ENCODE measurements at regions not wholly inside any gene's neighbourhood (a gene's known extent, or its start where the extent isn't known, plus 50 kb on each side); places are given as distances from the start of the nearest gene placed in this dataset.

DNA sequence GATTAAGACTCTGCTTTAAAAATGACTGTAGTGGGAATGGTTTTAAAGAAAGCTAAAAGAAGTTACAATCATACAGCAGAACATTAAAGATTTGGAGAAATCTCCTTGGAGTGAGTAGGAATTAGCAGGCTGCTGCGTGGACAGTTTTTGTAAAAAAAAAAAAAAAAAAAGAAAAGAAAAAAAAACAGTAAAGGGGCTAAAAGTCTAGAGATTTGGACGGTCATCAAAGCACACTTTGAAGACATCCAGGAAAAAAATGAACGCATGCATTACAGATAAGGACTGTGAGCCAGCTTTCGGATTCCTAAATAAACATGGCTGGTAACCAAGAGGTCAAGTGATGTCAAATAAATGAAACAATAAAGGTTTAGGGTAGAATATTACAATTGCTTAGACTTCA is 1700.6 kb downstream of the PCDH9 start:
- Histone ChIP-seq H2AFZ (ENCODE audit: low read depth, low read length, poor library complexity, severe bottlenecking) (no peak overlapping the region), H3K9me3 (ENCODE audit: control insufficient read depth in 1 of 2, insufficient read depth in 1 of 2, low read depth in 1 of 2, low read length in 2 of 2) (no peaks in the 10 kb centered on the region), H3K9me2 (ENCODE audit: insufficient read depth) (no peaks in the 10 kb centered on the region), H4K20me1 (ENCODE audit: insufficient read depth) (no peaks in the 10 kb centered on the region), H3K27me3 (ENCODE audit: insufficient read depth, low read length) (no peaks in the 10 kb centered on the region), H3K27ac (ENCODE audit: low read depth, low read length) (no peak overlapping the region), H3K4me3 (replicated peaks in 1 of 2; ENCODE audit: low read depth in 1 of 2, low read length in 2 of 2) (no peak overlapping the region), H3K79me2 (ENCODE audit: insufficient read depth, low read length) (no peaks in the 10 kb centered on the region), H3K36me3 (ENCODE audit: control insufficient read depth in 1 of 2, insufficient read depth in 2 of 2, low read length in 2 of 2) (no peaks in the 10 kb centered on the region), H3K4me2 (ENCODE audit: low read length) (no peak overlapping the region), H3K9ac (ENCODE audit: low read length) (no peak overlapping the region), H3K4me1 (ENCODE audit: control insufficient read depth in 1 of 2, insufficient read depth in 2 of 2, low read length in 2 of 2) (no peaks in the 10 kb centered on the region)
- ChIA-PET CTCF (no interaction called here), POLR2A (no interaction called here), RAD21 (ENCODE audit: low non-redundant PET in 1 of 2, low total read pairs in 2 of 2, uncharacterized antibody in 2 of 2, unreplicated experiment in 2 of 2) (no interaction called here)
- DNase-seq (ENCODE audit: low read depth, low spot score) (no peak), ATAC-seq (no peak)
- no TSS peak for BruUV-seq (replicated peaks)
- intact Hi-C loops (cut with micrococcal nuclease): no loop called here
- TF ChIP-seq ELF1 (IDR thresholded peaks at IDR 0.05; ENCODE audit: borderline replicate concordance, low read depth) (no peak), YY1 (IDR thresholded peaks at IDR 0.05; ENCODE audit: extremely low read depth, insufficient replicate concordance, low read depth, low read length) (no peak), SRF (IDR thresholded peaks at IDR 0.05; ENCODE audit: low read depth) (no peak), RAD21 (IDR thresholded peaks at IDR 0.05; ENCODE audit: low read depth) (no peak), EZH2 (IDR thresholded peaks at IDR 0.05) (no peak), EGR1 (IDR thresholded peaks at IDR 0.05; ENCODE audit: low read depth) (no peak)
- TF ChIP-seq, protein P1, sequence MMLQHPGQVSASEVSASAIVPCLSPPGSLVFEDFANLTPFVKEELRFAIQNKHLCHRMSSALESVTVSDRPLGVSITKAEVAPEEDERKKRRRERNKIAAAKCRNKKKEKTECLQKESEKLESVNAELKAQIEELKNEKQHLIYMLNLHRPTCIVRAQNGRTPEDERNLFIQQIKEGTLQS (IDR thresholded peaks at IDR 0.05): no peak
- TF ChIP-seq, protein P2, sequence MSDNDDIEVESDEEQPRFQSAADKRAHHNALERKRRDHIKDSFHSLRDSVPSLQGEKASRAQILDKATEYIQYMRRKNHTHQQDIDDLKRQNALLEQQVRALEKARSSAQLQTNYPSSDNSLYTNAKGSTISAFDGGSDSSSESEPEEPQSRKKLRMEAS (IDR thresholded peaks at IDR 0.05): no peak

DNA sequence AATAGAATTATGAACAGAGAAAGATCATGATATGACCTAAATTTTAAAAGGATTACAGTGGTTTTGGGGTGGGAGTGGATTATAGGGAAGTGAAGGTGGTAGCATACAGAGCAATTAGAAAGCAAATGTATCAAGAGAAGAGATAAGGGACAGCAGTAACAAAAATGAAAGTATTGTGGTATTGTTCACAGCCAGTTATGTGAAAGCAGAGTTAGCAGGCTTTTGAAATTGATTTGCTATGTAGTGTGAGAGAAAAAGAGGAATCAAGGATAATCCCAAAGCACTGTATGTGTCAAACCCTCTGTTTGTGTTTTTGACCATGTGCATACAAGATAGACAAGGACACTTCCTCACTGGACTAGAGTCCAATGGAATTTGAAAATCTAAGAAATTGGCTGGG is 1721.4 kb downstream of the PCDH9 start:
- Histone ChIP-seq H4K20me1 (ENCODE audit: insufficient read depth) (no peaks in the 10 kb centered on the region), H3K9me3 (ENCODE audit: control insufficient read depth in 1 of 2, insufficient read depth in 1 of 2, low read depth in 1 of 2, low read length in 2 of 2) (no peaks in the 10 kb centered on the region), H3K9me2 (ENCODE audit: insufficient read depth) (no peaks in the 10 kb centered on the region), H3K36me3 (ENCODE audit: control insufficient read depth in 1 of 2, insufficient read depth in 2 of 2, low read length in 2 of 2) (no peaks in the 10 kb centered on the region), H3K4me3 (replicated peaks in 1 of 2; ENCODE audit: low read depth in 1 of 2, low read length in 2 of 2) (no peak overlapping the region), H3K4me2 (ENCODE audit: low read length) (no peak overlapping the region), H3K79me2 (ENCODE audit: insufficient read depth, low read length) (no peaks in the 10 kb centered on the region), H2AFZ (ENCODE audit: low read depth, low read length, poor library complexity, severe bottlenecking) (no peak overlapping the region), H3K27me3 (ENCODE audit: insufficient read depth, low read length) (no peaks in the 10 kb centered on the region), H3K9ac (ENCODE audit: low read length) (no peak overlapping the region), H3K4me1 (ENCODE audit: control insufficient read depth in 1 of 2, insufficient read depth in 2 of 2, low read length in 2 of 2) (no peaks in the 10 kb centered on the region), H3K27ac (ENCODE audit: low read depth, low read length) (no peak overlapping the region)
- RAD21 ChIA-PET (ENCODE audit: low non-redundant PET in 1 of 2, low total read pairs in 2 of 2, uncharacterized antibody in 2 of 2, unreplicated experiment in 2 of 2): no interaction called here
- CTCF ChIA-PET: no interaction called here
- intact Hi-C loops (cut with micrococcal nuclease): no loop called here
- POLR2A ChIA-PET: no interaction called here
- ATAC-seq (no peak), DNase-seq (ENCODE audit: low read depth, low spot score) (no peak)
- TF ChIP-seq, protein P3, sequence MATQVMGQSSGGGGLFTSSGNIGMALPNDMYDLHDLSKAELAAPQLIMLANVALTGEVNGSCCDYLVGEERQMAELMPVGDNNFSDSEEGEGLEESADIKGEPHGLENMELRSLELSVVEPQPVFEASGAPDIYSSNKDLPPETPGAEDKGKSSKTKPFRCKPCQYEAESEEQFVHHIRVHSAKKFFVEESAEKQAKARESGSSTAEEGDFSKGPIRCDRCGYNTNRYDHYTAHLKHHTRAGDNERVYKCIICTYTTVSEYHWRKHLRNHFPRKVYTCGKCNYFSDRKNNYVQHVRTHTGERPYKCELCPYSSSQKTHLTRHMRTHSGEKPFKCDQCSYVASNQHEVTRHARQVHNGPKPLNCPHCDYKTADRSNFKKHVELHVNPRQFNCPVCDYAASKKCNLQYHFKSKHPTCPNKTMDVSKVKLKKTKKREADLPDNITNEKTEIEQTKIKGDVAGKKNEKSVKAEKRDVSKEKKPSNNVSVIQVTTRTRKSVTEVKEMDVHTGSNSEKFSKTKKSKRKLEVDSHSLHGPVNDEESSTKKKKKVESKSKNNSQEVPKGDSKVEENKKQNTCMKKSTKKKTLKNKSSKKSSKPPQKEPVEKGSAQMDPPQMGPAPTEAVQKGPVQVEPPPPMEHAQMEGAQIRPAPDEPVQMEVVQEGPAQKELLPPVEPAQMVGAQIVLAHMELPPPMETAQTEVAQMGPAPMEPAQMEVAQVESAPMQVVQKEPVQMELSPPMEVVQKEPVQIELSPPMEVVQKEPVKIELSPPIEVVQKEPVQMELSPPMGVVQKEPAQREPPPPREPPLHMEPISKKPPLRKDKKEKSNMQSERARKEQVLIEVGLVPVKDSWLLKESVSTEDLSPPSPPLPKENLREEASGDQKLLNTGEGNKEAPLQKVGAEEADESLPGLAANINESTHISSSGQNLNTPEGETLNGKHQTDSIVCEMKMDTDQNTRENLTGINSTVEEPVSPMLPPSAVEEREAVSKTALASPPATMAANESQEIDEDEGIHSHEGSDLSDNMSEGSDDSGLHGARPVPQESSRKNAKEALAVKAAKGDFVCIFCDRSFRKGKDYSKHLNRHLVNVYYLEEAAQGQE (IDR thresholded peaks at IDR 0.05; ENCODE audit: low read depth): no peak
- no peak for TF ChIP-seq ELF1 (IDR thresholded peaks at IDR 0.05; ENCODE audit: borderline replicate concordance, low read depth)
- TF ChIP-seq, protein P4, sequence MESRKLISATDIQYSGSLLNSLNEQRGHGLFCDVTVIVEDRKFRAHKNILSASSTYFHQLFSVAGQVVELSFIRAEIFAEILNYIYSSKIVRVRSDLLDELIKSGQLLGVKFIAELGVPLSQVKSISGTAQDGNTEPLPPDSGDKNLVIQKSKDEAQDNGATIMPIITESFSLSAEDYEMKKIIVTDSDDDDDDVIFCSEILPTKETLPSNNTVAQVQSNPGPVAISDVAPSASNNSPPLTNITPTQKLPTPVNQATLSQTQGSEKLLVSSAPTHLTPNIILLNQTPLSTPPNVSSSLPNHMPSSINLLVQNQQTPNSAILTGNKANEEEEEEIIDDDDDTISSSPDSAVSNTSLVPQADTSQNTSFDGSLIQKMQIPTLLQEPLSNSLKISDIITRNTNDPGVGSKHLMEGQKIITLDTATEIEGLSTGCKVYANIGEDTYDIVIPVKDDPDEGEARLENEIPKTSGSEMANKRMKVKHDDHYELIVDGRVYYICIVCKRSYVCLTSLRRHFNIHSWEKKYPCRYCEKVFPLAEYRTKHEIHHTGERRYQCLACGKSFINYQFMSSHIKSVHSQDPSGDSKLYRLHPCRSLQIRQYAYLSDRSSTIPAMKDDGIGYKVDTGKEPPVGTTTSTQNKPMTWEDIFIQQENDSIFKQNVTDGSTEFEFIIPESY (IDR thresholded peaks at IDR 0.05; ENCODE audit: extremely low read depth, insufficient replicate concordance, low read length): no peak
- no peak for TF ChIP-seq YY1 (IDR thresholded peaks at IDR 0.05; ENCODE audit: extremely low read depth, insufficient replicate concordance, low read depth, low read length)
- TF ChIP-seq ZNF274 (IDR thresholded peaks at IDR 0.05; ENCODE audit: low read depth, low read length): no peak
- TF ChIP-seq EGR1 (IDR thresholded peaks at IDR 0.05; ENCODE audit: low read depth): no peak
- no TSS peak for BruUV-seq (replicated peaks)

All from HCT116 (cell line).